ENCODE measurements at regions not wholly inside any gene's neighbourhood (a gene's known extent, or its start where the extent isn't known, plus 50 kb on each side); places are given as distances from the start of the nearest gene placed in this dataset.

GRCh38 chr2:230640540-230641011, 72.1 kb upstream of the CAB39 start:
- DNase-seq (ENCODE audit: low spot score): no peak

- DNase-seq (ENCODE audit: low spot score): no peak
Observed at GRCh38 chr2:230642966-230643365, 69.7 kb upstream of the CAB39 start.

GRCh38 chr2:230643576-230644291, 68.9 kb upstream of the CAB39 start:
- no peak for DNase-seq (ENCODE audit: low spot score)

GRCh38 chr2:230644356-230644935, 68.2 kb upstream of the CAB39 start:
- DNase-seq (ENCODE audit: low spot score): no peak

- no peak for DNase-seq (ENCODE audit: low spot score)
Observed at GRCh38 chr2:230648356-230648755, 64.3 kb upstream of the CAB39 start.

GRCh38 chr2:230650585-230651137, 62.0 kb upstream of the CAB39 start:
- DNase-seq (ENCODE audit: low spot score): no peak

- DNase-seq (ENCODE audit: low spot score): no peak
Observed at GRCh38 chr2:230654057-230654456, 58.6 kb upstream of the CAB39 start.

GRCh38 chr2:230657462-230657861, 55.2 kb upstream of the CAB39 start:
- no peak for DNase-seq (ENCODE audit: low spot score)

GRCh38 chr2:230657906-230658305, 54.7 kb upstream of the CAB39 start:
- no peak for DNase-seq (ENCODE audit: low spot score)

- DNase-seq (ENCODE audit: low spot score): no peak
Observed at GRCh38 chr2:230658577-230658876, 54.1 kb upstream of the CAB39 start.

GRCh38 chr2:230658877-230659652, 53.6 kb upstream of the CAB39 start:
- no peak for DNase-seq (ENCODE audit: low spot score)

GRCh38 chr2:230660294-230661060, 52.2 kb upstream of the CAB39 start:
- no peak for DNase-seq (ENCODE audit: low spot score)

- DNase-seq (ENCODE audit: low spot score): no peak
Observed at GRCh38 chr2:230661072-230661957, 51.3 kb upstream of the CAB39 start.

Data from HT-29 (cell line).